ENCODE measurements at regions not wholly inside any gene's neighbourhood (a gene's known extent, or its start where the extent isn't known, plus 50 kb on each side); places are given as distances from the start of the nearest gene placed in this dataset.

DNA sequence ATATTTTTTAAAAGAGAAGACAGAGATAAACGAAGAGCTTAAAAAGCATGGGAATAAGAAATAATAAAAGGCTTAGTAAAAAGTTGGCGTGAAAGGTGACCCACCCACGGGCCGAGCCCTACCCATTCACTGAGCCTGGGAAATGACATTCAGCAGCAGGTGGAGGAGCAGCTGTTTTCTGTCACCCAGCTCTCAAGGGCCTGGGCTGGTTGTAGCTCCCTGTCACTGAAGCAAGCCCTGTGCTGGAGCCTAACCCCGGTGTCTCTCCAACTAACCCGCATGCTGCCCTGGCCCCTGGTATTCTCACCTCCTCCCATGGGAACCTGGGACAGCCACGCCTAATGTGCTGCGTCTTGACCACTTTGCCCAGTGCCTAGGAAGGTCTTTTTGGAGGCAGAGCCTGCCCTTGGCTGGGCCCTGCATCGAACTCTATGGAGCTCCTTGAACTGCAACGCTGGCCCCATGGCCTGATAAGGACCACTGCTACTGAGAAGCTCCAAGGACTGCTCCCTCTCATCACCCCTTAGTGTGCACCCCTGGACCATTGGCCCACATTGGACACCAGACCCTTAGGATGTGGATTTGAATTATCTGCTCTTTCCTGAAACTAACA lies 68.8 kb upstream of the IYD start:
- DNase-seq: no peak

GRCh38 chr6:150301846-150302519 lies 66.8 kb upstream of the IYD start:
- peak in 1 of 5 experiments; percentile 81 for DNase-seq

DNA sequence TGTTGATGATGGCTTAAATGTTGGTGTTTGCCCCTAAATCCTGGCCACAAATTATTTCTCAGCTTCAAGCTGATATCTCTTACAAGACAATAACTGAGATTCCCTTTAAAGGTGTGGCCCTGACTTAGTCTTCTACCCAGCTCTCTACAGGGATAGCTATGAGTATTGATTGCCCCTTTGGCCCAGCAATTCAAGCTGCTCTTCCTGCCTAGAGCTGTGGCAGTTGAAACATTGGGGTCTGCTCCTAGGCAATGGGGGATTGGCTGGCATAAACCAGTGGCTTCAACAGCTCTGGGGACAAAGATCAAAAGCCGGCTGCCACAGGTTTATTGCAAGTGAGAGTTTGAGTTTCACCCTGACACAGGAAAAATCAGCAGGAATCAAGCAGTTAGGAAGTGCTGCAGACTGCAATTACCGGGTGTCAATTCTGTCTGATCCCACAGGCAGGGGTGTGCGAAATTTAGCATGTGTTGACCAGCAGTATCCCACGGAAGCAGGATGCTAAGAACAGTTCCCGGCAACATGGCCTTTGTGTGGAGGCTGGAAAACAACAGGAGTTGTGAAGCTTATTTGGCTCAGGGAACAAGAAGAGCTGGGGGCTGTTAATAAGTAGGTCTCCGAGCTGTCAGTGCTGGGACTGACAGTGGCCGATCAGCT lies 66.2 kb upstream of the IYD start:
- no peak for DNase-seq

- DNase-seq: no peak
These were observed 65.6 kb upstream of the IYD start for GRCh38 chr6:150303256-150303655.

GRCh38 chr6:150304429-150304828 lies 64.4 kb upstream of the IYD start:
- DNase-seq: no peak

DNA sequence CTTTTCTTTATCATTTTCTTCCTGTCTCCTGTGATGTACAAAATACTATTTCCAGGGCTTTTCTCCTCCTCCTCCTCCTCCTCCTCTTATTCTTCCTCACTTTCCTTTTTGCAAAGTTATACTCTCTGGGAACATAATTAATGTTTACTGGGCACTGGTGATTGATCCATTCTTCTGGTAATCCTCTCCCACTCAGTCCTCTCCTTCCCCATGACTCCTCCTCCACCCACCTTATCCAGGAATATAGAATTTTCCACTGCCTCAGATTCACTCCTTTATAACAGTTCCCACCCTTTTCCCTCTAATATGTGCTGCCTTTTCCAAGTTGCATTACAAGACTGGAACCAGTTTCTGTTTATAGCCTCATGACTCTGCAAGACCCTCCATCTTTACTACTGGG lies 62.5 kb upstream of the IYD start:
- no peak for DNase-seq

GRCh38 chr6:150307520-150307919 lies 61.3 kb upstream of the IYD start:
- no peak for DNase-seq

DNA sequence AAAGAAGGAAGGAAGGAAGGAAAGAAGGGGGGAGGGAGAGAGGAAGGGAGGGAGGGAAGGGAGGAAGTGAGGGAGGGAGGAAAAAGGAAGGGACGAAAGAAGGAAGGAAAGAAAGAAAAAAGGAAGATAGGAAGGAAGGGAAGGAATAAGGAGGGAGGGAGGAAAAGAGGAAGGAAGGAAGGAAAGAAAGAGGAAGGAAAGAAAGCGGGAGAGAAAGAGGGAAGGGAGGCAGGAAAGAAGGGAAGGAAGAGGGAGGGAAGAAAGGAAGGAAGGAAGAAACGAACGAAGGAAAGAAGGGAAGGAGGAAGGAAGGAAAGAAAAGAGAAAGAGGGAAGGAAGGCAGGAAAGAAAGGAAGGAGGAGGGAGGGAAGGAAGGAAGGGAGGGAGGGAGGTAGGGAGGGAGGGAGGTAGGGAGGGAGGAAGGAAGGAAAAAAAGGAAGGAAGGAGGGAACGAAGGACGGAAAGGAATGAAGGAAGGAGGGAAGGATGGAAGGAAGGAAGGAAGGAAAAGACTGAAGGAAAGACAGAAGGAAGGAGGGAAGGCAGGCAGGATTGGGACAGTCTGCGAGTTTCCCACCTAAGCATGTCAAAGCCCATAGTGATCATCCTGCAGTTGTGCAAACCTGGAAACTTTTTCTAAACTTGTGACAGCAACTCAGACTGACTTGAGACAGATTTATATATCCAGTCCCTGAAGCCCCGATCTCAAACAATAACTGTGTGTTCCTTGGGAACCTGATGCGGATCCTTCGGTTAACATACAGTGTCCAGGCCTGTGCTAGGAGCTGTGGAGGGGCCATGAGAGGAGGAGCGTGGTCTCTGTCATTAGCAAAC lies 59.8 kb upstream of the IYD start:
- no peak for DNase-seq

DNA sequence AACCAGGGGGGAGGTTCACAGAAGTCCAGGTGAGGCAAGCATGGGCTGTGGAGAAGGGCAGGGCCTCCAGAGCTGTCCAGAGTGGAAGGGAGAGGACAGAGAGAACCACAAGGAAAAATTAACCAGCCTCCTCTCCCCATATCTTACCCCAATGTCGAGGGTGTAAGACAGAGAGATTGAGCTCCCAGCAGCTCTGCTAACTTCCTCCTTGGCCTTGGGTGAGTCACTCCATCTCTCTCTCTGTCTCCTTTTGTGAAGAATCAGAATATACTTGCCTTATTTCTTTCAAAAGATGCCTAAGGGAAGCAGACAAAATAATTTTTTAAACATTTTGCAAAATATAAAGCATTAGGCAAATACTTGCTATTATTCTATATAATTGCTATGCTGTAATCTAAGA lies 58.3 kb upstream of the IYD start:
- DNase-seq: no peak

DNA sequence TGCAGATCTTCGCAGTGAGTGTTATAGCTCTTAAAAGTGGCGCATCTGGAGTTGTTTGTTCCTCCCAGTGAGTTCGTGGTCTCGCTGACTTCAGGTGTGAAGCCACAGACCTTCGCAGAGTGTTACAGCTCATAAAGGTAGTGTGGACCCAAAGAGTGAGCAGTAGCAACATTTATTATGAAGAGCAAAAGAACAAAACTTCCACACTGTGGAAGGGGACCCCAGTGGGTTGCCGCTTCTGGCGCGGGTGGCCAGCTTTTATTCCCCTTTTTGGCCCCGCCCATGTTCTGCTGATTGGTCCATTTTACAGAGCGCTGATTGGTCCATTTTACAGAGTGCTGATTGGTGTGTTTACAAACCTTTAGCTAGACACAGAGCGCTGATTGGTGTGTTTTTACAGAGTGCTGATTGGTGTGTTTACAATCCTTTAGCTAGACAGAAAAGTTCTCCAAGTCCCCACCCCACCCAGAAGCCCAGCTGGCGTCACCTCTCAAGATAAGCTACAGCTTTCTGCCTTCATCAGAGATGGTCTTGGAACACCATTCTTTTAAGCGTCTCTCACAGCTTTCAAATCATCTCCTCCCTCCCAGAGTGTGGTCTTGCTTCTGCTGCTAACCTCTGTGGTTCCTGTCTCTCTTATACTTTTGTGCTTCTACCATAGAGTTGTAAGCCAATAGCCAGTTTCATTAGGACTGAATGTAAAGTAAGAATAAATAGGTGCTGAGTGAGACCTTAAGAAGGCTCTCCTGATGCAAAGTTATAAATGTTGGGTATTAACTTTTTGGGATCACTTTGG lies 57.5 kb upstream of the IYD start:
- peak in 2 of 5 experiments; percentile 22 to 73 for DNase-seq

DNA sequence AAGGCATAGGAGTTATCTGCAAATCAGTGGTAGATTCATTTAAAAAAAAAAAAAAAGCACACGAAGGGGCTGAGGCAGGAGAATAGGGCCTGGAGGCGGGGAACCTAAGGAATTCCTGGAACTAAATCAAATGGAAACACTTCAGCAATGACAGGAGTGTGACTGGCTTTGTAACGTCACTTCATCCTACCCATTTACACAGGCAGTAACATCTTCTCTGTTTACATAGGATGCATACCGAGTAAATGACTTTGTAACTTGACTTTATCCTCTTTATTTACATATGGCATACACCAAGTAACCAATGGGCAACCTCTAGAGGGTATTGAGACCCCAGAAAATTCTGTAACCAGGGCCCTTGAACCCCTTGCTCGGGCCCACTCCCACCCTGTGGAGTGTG lies 56.4 kb upstream of the IYD start:
- DNase-seq: no peak

- DNase-seq: no peak
These were observed 55.8 kb upstream of the IYD start for GRCh38 chr6:150312844-150313584.

GRCh38 chr6:150313781-150314180 lies 55.0 kb upstream of the IYD start:
- DNase-seq: no peak

DNA sequence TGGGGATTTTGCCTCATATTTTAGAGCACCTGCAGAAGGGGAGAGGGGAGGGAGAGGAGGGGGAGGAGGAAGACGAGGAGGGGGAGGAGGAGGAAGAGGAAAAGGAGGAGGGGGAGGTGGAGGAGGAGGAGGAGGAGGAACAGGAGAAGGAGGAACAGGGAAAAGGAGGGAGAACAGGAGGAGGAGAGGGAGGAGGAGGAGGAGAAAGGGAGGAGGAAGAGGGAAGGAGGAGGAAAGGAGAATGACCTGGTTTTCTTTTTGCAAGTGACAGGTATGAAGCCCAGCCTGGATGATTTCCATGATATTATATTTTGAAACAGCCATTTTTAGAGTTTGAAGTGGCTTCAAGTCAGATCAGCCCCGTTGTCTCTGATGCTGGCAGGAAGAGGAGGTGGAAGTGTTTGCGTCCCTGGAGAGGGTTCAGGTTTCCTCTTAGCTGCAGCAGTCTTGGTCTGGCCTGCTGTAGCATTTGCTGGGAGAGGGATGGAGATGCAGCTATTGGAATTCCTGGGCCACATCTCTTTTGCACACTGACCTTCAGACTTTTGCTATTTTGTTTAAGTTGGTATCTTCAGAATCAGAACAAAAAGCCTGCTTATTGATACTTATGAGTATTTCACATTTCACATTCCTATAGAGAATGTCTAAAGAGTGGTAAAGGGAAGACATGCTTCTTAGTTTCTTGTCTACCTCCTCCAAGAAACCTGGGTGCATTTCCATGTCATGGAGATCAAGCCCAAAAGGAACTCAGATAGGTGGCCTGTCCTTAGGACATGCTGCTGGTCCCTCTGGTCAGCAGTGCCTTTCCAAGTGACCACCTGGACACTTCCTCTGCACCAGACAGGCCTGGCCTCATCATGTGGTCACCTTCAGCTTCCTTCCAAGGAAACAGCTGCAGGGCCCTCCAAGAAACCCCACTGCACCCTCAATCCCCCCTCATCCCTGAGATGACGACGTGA lies 54.3 kb upstream of the IYD start:
- no peak for DNase-seq

GRCh38 chr6:150315626-150316025 lies 53.2 kb upstream of the IYD start:
- DNase-seq: no peak

GRCh38 chr6:150316936-150317335 lies 51.9 kb upstream of the IYD start:
- no peak for DNase-seq

Data from T-helper 2 cell (primary cell).